SU-DHL-6 (cell line): ENCODE measurements at regions not wholly inside any gene's neighbourhood (a gene's known extent, or its start where the extent isn't known, plus 50 kb on each side); places are given as distances from the start of the nearest gene placed in this dataset.

Experiments used
- H2AFZ ChIP-seq: fragments of 200-600 bp; sonication (generic); 2 replicates; pipeline ENCODE4 v1.6.1; 2014; ENCODE audit warnings: low read depth, mild to moderate bottlenecking, moderate library complexity, mixed read lengths, antibody characterized with exemption, low read length; ENCODE audit not compliant: severe bottlenecking
- H3F3A ChIP-seq: fragments of 200-600 bp; shearing (Covaris generic); 2 replicates; pipeline ENCODE4 v1.6.0; 2016; ENCODE audit warnings: antibody characterized with exemption, mild to moderate bottlenecking; ENCODE audit not compliant: insufficient read depth
- H3K27ac ChIP-seq: fragments of 200-600 bp; sonication (generic); 2 replicates; pipeline ENCODE4 v1.5.1; 2016; ENCODE audit warnings: low read depth, mild to moderate bottlenecking, low read length, moderate library complexity, mixed read lengths
- H3K27me3 ChIP-seq: fragments of 200-600 bp; sonication (generic), shearing (Covaris generic); 2 replicates; pipeline ENCODE4 v1.6.0; 2014; ENCODE audit warnings: mild to moderate bottlenecking, low read length
- H3K36me3 ChIP-seq: fragments of 200-600 bp; sonication (generic); 2 replicates; pipeline ENCODE4 v1.6.1; 2014; ENCODE audit warnings: mild to moderate bottlenecking, low read length, mixed read lengths
- H3K4me2 ChIP-seq: fragments of 300-600, 200-600 bp; shearing (Covaris generic), sonication (generic); 2 replicates; pipeline ENCODE4 v1.6.0; 2014; ENCODE audit warnings: low read length, low read depth, mild to moderate bottlenecking; ENCODE audit not compliant: poor library complexity, severe bottlenecking
- H3K4me3 ChIP-seq: fragments of 200-600 bp; sonication (generic); 2 replicates; pipeline ENCODE4 v1.5.1; 2014; ENCODE audit warnings: antibody characterized with exemption, low read length, mild to moderate bottlenecking, mixed read lengths; ENCODE audit not compliant: insufficient read depth, poor library complexity, severe bottlenecking
- H3K79me2 ChIP-seq: fragments of 200-600 bp; sonication (generic); 2 replicates; pipeline ENCODE4 v1.6.1; 2014; ENCODE audit warnings: mild to moderate bottlenecking, low read length, moderate library complexity; ENCODE audit not compliant: insufficient read depth
- H3K9ac ChIP-seq: fragments of 200-600 bp; sonication (generic); 2 replicates; pipeline ENCODE4 v1.7.0; 2014; ENCODE audit warnings: mild to moderate bottlenecking, low read length
- H3K9me2 ChIP-seq: fragments of 200-600 bp; sonication (generic); replicated peaks from 2 replicates; pipeline ENCODE4 v1.6.1; 2014; ENCODE audit warnings: low read length; ENCODE audit not compliant: insufficient read depth
- H3K9me3 ChIP-seq: fragments of 200-600 bp; sonication (generic); 2 replicates; pipeline ENCODE4 v1.6.1; 2014; ENCODE audit warnings: low read length, mixed read lengths; ENCODE audit not compliant: insufficient read depth
- H4K20me1 ChIP-seq: fragments of 200-600 bp; sonication (generic); 2 replicates; pipeline ENCODE4 v1.6.1; 2014; ENCODE audit warnings: low read depth, mild to moderate bottlenecking, antibody characterized with exemption, low read length, moderate library complexity, mixed read lengths
- CTCF ChIP-seq: fragments of 200-600 bp; sonication (generic); IDR thresholded peaks from one replicate; pipeline ENCODE4 v1.5.1; 2017; ENCODE audit warnings: antibody characterized with exemption, mild to moderate bottlenecking, low read length, moderate library complexity; ENCODE audit not compliant: insufficient read depth, poor library complexity, severe bottlenecking
- EZH2phosphoT487 ChIP-seq: fragments of 200-600 bp; sonication (generic), shearing (Covaris generic); conservative IDR thresholded peaks from 2 replicates; pipeline ENCODE4 v1.6.1; 2018; ENCODE audit warnings: mild to moderate bottlenecking, antibody characterized with exemption, low read length, moderate library complexity, mixed read lengths

- Histone ChIP-seq H3K79me2 (no peaks in the 10 kb centered on the region), H3K4me3 (no peak overlapping the region), H2AFZ (no peak overlapping the region), H3K9me3 (no peaks in the 10 kb centered on the region), H3K4me2 (no peak overlapping the region), H3K9ac (no peak overlapping the region), H3K27ac (no peak overlapping the region), H3F3A (no peaks in the 10 kb centered on the region), H3K36me3 (no peaks in the 10 kb centered on the region), H3K9me2 (no peaks in the 10 kb centered on the region), H3K27me3 (no peaks in the 10 kb centered on the region), H4K20me1 (no peaks in the 10 kb centered on the region)
- TF ChIP-seq CTCF (no peak), EZH2phosphoT487 (no peak)
These were observed 126.0 kb upstream of the B3GALT2 start for GRCh38 chr1:193312432-193312831.

GRCh38 chr1:193311226-193311948, 125.0 kb upstream of the B3GALT2 start:
- Histone ChIP-seq H3K4me3 (no peak overlapping the region), H3K9me2 (no peaks in the 10 kb centered on the region), H3K27me3 (no peaks in the 10 kb centered on the region), H3K4me2 (no peak overlapping the region), H3K79me2 (no peaks in the 10 kb centered on the region), H3F3A (no peaks in the 10 kb centered on the region), H3K36me3 (no peaks in the 10 kb centered on the region), H4K20me1 (no peaks in the 10 kb centered on the region), H3K9ac (no peak overlapping the region), H3K27ac (no peak overlapping the region), H3K9me3 (no peaks in the 10 kb centered on the region), H2AFZ (no peak overlapping the region)
- TF ChIP-seq EZH2phosphoT487 (no peak), CTCF (no peak)

GRCh38 chr1:193310564-193310963, 124.2 kb upstream of the B3GALT2 start:
- Histone ChIP-seq H3K9me2 (no peaks in the 10 kb centered on the region), H3K27ac (no peak overlapping the region), H3K9ac (no peak overlapping the region), H3K4me3 (no peak overlapping the region), H2AFZ (no peak overlapping the region), H4K20me1 (no peaks in the 10 kb centered on the region), H3K27me3 (no peaks in the 10 kb centered on the region), H3F3A (no peaks in the 10 kb centered on the region), H3K79me2 (no peaks in the 10 kb centered on the region), H3K9me3 (no peaks in the 10 kb centered on the region), H3K36me3 (no peaks in the 10 kb centered on the region), H3K4me2 (no peak overlapping the region)
- TF ChIP-seq EZH2phosphoT487 (no peak), CTCF (no peak)
